ENCODE measurements at regions not wholly inside any gene's neighbourhood (a gene's known extent, or its start where the extent isn't known, plus 50 kb on each side); places are given as distances from the start of the nearest gene placed in this dataset.

DNA sequence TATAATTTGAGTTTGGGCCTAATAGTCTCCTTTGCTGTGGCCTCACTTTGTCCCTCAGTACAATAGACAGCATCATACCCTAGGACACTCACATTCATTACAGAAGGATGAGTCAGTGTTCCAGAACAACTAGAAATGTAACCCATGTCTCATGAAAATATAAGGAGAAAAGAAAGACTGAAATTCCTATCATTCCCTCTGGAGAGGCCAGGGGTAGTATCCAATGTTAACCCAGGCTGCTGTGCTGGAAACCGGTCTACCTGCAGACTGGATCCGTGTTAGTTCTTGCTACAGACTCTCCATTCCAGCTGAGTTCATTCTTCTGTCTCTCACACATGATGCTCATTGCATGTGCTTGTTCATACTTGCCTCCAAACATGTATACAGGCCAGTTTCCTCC is 75.8 kb upstream of the HOXC13 start:
- POLR2A ChIA-PET = no interaction called here
- no peak for TF ChIP-seq CTCF (IDR thresholded peaks at IDR 0.05)

DNA sequence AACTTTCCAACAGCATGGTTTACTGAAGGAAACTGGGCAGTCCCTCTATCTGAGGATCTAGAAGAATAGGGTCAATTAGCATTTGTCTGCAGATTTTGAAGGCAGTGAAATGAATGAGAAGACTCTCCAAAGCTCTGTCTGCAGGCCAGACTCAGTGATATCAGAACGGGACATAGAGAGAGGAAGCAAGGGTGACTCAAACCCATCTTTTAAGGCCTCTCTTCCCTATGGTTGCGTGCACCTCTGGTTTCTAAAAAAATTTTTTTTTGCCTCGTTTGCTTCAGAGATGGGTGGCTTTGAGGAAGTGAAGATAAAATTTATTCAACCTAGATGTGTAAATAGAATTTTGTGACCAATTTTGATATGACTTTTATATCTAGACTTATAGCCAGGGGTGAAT is 71.9 kb upstream of the HOXC13 start:
- no peak overlapping the region for H3K27ac Mint-ChIP-seq
- Histone ChIP-seq H3K9me3 (ENCODE audit: control insufficient read depth in 1 of 2, insufficient read depth in 1 of 2, low read length in 2 of 2) (no peaks in the 10 kb centered on the region), H3K4me1 (ENCODE audit: insufficient read depth, low read length) (no peaks in the 10 kb centered on the region), H3K27me3 (ENCODE audit: control insufficient read depth in 1 of 2, insufficient read depth in 2 of 2, low read length in 2 of 2) (peaks cover 0 to 38% of the 10 kb centered on the region in 2 experiments), H3K4me3 (ENCODE audit: low read length) (no peak overlapping the region), H3K27ac (ENCODE audit: low read depth in 1 of 2, low read length in 2 of 2) (no peak overlapping the region), H3K36me3 (ENCODE audit: insufficient read depth, low read length) (no peaks in the 10 kb centered on the region)
- TF ChIP-seq CTCF (IDR thresholded peaks at IDR 0.05) = no peak
- ChIA-PET CTCF (no interaction called here), POLR2A (no interaction called here)
- H3K36me3 Mint-ChIP-seq (ENCODE audit: low read depth) = no peaks in the 10 kb centered on the region
- no peak for ATAC-seq (ENCODE audit: poor library complexity)
- no peaks in the 10 kb centered on the region for H3K9me3 Mint-ChIP-seq
- no peaks in the 10 kb centered on the region for H3K4me1 Mint-ChIP-seq (ENCODE audit: low read depth)
- no peak for DNase-seq
- no peak overlapping the region for H3K4me3 Mint-ChIP-seq
- H3K27me3 Mint-ChIP-seq = peaks cover 39% of the 10 kb centered on the region
- intact Hi-C loops (cut with DNase I, micrococcal nuclease) = no loop called here

More for the DNA sequence above, 75.8 kb upstream of the HOXC13 start:
- H3K4me1 Mint-ChIP-seq (ENCODE audit: low read depth) = no peaks in the 10 kb centered on the region
- DNase-seq (no peak), ATAC-seq (ENCODE audit: poor library complexity) (no peak)
- no peaks in the 10 kb centered on the region for H3K36me3 ChIP-seq (ENCODE audit: insufficient read depth, low read length)
- no peak overlapping the region for H3K27ac Mint-ChIP-seq
- no peak overlapping the region for H3K4me3 ChIP-seq (ENCODE audit: low read length)
- CTCF ChIA-PET = no interaction called here
- no peak overlapping the region for H3K27ac ChIP-seq (ENCODE audit: low read depth in 1 of 2, low read length in 2 of 2)
- H3K27me3 Mint-ChIP-seq = peaks cover 28% of the 10 kb centered on the region
- H3K9me3 Mint-ChIP-seq = no peaks in the 10 kb centered on the region
- H3K27me3 ChIP-seq (ENCODE audit: control insufficient read depth in 1 of 2, insufficient read depth in 2 of 2, low read length in 2 of 2) = peaks cover 2 to 28% of the 10 kb centered on the region in 2 experiments
- intact Hi-C loops (cut with DNase I, micrococcal nuclease) = no loop called here
- no peaks in the 10 kb centered on the region for H3K9me3 ChIP-seq (ENCODE audit: control insufficient read depth in 1 of 2, insufficient read depth in 1 of 2, low read length in 2 of 2)
- H3K4me3 Mint-ChIP-seq = no peak overlapping the region
- no peaks in the 10 kb centered on the region for H3K36me3 Mint-ChIP-seq (ENCODE audit: low read depth)
- no peaks in the 10 kb centered on the region for H3K4me1 ChIP-seq (ENCODE audit: insufficient read depth, low read length)

DNA sequence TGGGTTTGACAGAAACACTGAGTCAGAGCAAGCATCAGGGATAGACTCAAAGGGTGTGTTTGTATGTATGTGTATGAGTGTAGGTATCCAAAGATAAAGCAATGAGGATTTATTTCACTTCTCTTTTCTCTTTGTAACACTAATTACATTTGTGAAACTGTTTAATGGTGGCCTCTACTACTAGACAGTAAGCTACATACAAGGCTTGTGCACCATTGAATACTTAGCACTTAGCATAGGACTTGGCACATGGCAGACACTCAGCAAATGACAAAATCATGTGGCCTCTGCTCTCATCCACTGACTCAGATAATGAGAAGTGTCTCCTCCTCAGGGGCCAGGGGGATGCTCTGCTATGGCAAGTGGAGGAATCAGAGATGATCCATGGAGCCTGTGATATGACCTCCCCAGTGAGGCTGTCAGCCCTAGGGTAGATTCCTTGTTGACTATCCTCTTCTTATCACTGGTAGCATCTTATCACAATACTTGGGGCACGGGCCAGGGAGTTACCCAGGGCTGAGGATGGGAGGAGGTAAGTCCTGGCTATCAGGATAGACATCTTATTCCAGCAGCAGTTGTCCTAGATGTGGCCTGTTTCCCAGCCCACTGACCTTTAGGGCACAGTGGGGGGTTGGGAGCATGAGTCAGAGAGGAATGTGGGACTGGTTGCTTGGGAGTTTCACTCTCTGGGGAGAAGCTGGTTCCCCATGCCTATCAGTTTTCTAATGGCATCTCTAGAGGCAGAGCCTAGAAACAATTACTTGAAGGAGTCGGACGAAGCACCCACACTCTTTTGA is 71.2 kb upstream of the HOXC13 start:
- ATAC-seq (ENCODE audit: poor library complexity) (no peak), DNase-seq (no peak)
- H3K9me3 Mint-ChIP-seq = no peaks in the 10 kb centered on the region
- Histone ChIP-seq H3K27ac (ENCODE audit: low read depth in 1 of 2, low read length in 2 of 2) (no peak overlapping the region), H3K4me1 (ENCODE audit: insufficient read depth, low read length) (no peaks in the 10 kb centered on the region), H3K36me3 (ENCODE audit: insufficient read depth, low read length) (no peaks in the 10 kb centered on the region), H3K9me3 (ENCODE audit: control insufficient read depth in 1 of 2, insufficient read depth in 1 of 2, low read length in 2 of 2) (no peaks in the 10 kb centered on the region), H3K27me3 (ENCODE audit: control insufficient read depth in 1 of 2, insufficient read depth in 2 of 2, low read length in 2 of 2) (peaks cover 0 to 42% of the 10 kb centered on the region in 2 experiments), H3K4me3 (ENCODE audit: low read length) (no peak overlapping the region)
- POLR2A ChIA-PET = no interaction called here
- H3K27me3 Mint-ChIP-seq = peaks cover 45% of the 10 kb centered on the region
- no peak for TF ChIP-seq CTCF (IDR thresholded peaks at IDR 0.05)
- no peaks in the 10 kb centered on the region for H3K4me1 Mint-ChIP-seq (ENCODE audit: low read depth)
- CTCF ChIA-PET = no interaction called here
- H3K27ac Mint-ChIP-seq = no peak overlapping the region
- H3K36me3 Mint-ChIP-seq (ENCODE audit: low read depth) = no peaks in the 10 kb centered on the region
- intact Hi-C loops (cut with DNase I, micrococcal nuclease) = no loop called here
- no peak overlapping the region for H3K4me3 Mint-ChIP-seq
